HEK293 (cell line): ENCODE measurements at regions not wholly inside any gene's neighbourhood (a gene's known extent, or its start where the extent isn't known, plus 50 kb on each side); places are given as distances from the start of the nearest gene placed in this dataset.

Experiments
- CTCF ChIA-PET: fragments of 350-600 bp; formaldehyde crosslinking; extraction: SDS; loops from one replicate; lab custom pipeline; 2021; ENCODE audit warnings: antibody characterized with exemption; lab: Yijun Ruan, JAX
- POLR2A ChIA-PET: fragments of 300-600 bp; formaldehyde crosslinking; extraction: SDS; loops from one replicate; lab custom pipeline; 2020; ENCODE audit warnings: antibody characterized with exemption, inconsistent platforms; lab: Yijun Ruan, JAX
- H3K27ac ChIP-seq: fragments of 200-500 bp; sonication (Bioruptor generic); 2 replicates; pipeline ENCODE4 v1.5.1; 2014; ENCODE audit warnings: low read depth, low read length, control low read depth, inconsistent platforms; ENCODE audit errors: extremely low read depth
- H3K36me3 ChIP-seq, 2 experiments: fragments of 200-500 bp in 1 of 2; sonication (Bioruptor generic) in 1 of 2; 1 replicate in 1 of 2; 2 replicates in 1 of 2; pipeline ENCODE4 v1.5.1; 2014 to 2017; ENCODE audit warnings: inconsistent platforms in 2 of 2, low read length in 2 of 2; ENCODE audit not compliant: control insufficient read depth in 2 of 2, insufficient read depth in 1 of 2
- H3K4me1 ChIP-seq: fragments of 200-500 bp; sonication (Bioruptor generic); 2 replicates; pipeline ENCODE4 v1.5.1; 2014; ENCODE audit warnings: mild to moderate bottlenecking, low read length, inconsistent platforms; ENCODE audit not compliant: control insufficient read depth, insufficient read depth
- H3K4me3 ChIP-seq: 2 replicates; pipeline ENCODE4 v1.5.1; 2011; ENCODE audit warnings: low read depth, mild to moderate bottlenecking, control low read depth, low read length, moderate library complexity
- H3K9me3 ChIP-seq: fragments of 200-500 bp; sonication (Bioruptor generic); 2 replicates; pipeline ENCODE4 v1.5.1; 2014; ENCODE audit warnings: low read depth, low read length, inconsistent platforms; ENCODE audit not compliant: control insufficient read depth, insufficient read depth
- FEZF1 ChIP-seq: fragments of 450-650 bp; formaldehyde crosslinking; IDR thresholded peaks from 2 replicates; pipeline ENCODE4 v1.5.1; 2016; ENCODE audit warnings: missing biosample characterization, missing genetic modification characterization
- KLF8 ChIP-seq: fragments of 450-650 bp; formaldehyde crosslinking; IDR thresholded peaks from 2 replicates; pipeline ENCODE4 v1.5.1; 2016; ENCODE audit warnings: missing biosample characterization, missing genetic modification characterization
- OSR2 ChIP-seq: fragments of 450-650 bp; formaldehyde crosslinking; IDR thresholded peaks from 2 replicates; pipeline ENCODE4 v1.5.1; 2016; ENCODE audit warnings: missing biosample characterization, missing genetic modification characterization
- SP2 ChIP-seq: fragments of 450-650 bp; formaldehyde crosslinking; IDR thresholded peaks from 2 replicates; pipeline ENCODE4 v1.5.1; 2016; ENCODE audit warnings: missing biosample characterization, missing genetic modification characterization
- ZBTB11 ChIP-seq: fragments of 450-650 bp; formaldehyde crosslinking; conservative IDR thresholded peaks from 2 replicates; pipeline ENCODE4 v1.5.1; 2016; ENCODE audit warnings: low read depth, missing biosample characterization, missing genetic modification characterization
- ZEB2 ChIP-seq: fragments of 450-650 bp; formaldehyde crosslinking; IDR thresholded peaks from 2 replicates; pipeline ENCODE4 v1.5.1; 2016; ENCODE audit warnings: missing biosample characterization, missing genetic modification characterization
- ZFHX2 ChIP-seq: fragments of 450-650 bp; formaldehyde crosslinking; conservative IDR thresholded peaks from 2 replicates; pipeline ENCODE4 v1.5.1; 2016; ENCODE audit warnings: missing biosample characterization, missing genetic modification characterization
- ZNF112 ChIP-seq: fragments of 450-650 bp; formaldehyde crosslinking; IDR thresholded peaks from 2 replicates; pipeline ENCODE4 v1.5.0; 2017; ENCODE audit warnings: missing biosample characterization, missing genetic modification characterization
- ZNF121 ChIP-seq: fragments of 450-650 bp; formaldehyde crosslinking; IDR thresholded peaks from 2 replicates; pipeline ENCODE4 v1.5.1; 2016; ENCODE audit warnings: missing biosample characterization, missing genetic modification characterization
- ZNF2 ChIP-seq: fragments of 450-650 bp; formaldehyde crosslinking; IDR thresholded peaks from 2 replicates; pipeline ENCODE4 v1.5.1; 2016; ENCODE audit warnings: missing biosample characterization, missing genetic modification characterization
- ZNF280C ChIP-seq: fragments of 450-650 bp; formaldehyde crosslinking; IDR thresholded peaks from 2 replicates; pipeline ENCODE4 v1.5.1; 2016; ENCODE audit warnings: missing biosample characterization, missing genetic modification characterization
- ZNF292 ChIP-seq: fragments of 450-650 bp; formaldehyde crosslinking; IDR thresholded peaks from 2 replicates; pipeline ENCODE4 v1.5.1; 2016; ENCODE audit warnings: low read depth, missing biosample characterization, missing genetic modification characterization, borderline replicate concordance
- ZNF341 ChIP-seq: fragments of 450-650 bp; formaldehyde crosslinking; IDR thresholded peaks from 2 replicates; pipeline ENCODE4; 2016; ENCODE audit warnings: low read depth, missing biosample characterization, missing genetic modification characterization
- ZNF416 ChIP-seq: fragments of 450-650 bp; formaldehyde crosslinking; IDR thresholded peaks from 2 replicates; pipeline ENCODE4 v1.5.1; 2016; ENCODE audit warnings: missing biosample characterization, missing genetic modification characterization
- ZNF514 ChIP-seq: fragments of 450-650 bp; formaldehyde crosslinking; IDR thresholded peaks from 2 replicates; pipeline ENCODE4 v1.5.1; 2016; ENCODE audit warnings: missing biosample characterization, missing genetic modification characterization
- ZNF549 ChIP-seq: fragments of 450-650 bp; IDR thresholded peaks from 2 replicates; pipeline ENCODE4 v1.5.1; 2018; ENCODE audit warnings: missing biosample characterization, missing genetic modification characterization, mild to moderate bottlenecking, inconsistent platforms, moderate library complexity
- ZNF571 ChIP-seq: fragments of 450-650 bp; formaldehyde crosslinking; IDR thresholded peaks from 2 replicates; pipeline ENCODE4 v1.5.0; 2017; ENCODE audit warnings: missing biosample characterization, missing genetic modification characterization
- ZNF610 ChIP-seq: fragments of 450-650 bp; formaldehyde crosslinking; IDR thresholded peaks from 2 replicates; pipeline ENCODE4 v1.5.1; 2016; ENCODE audit warnings: missing biosample characterization, missing genetic modification characterization, borderline replicate concordance
- ZNF624 ChIP-seq: fragments of 450-650 bp; formaldehyde crosslinking; IDR thresholded peaks from 2 replicates; pipeline ENCODE4 v1.5.1; 2017; ENCODE audit warnings: missing biosample characterization, missing genetic modification characterization
- ZNF670 ChIP-seq: fragments of 450-650 bp; formaldehyde crosslinking; IDR thresholded peaks from 2 replicates; pipeline ENCODE4 v1.5.1; 2016; ENCODE audit warnings: missing biosample characterization, missing genetic modification characterization, low read depth
- ZNF701 ChIP-seq: fragments of 450-650 bp; formaldehyde crosslinking; IDR thresholded peaks from 2 replicates; pipeline ENCODE4 v1.5.1; 2016; ENCODE audit warnings: missing biosample characterization, missing genetic modification characterization
- ZNF747 ChIP-seq: fragments of 450-650 bp; formaldehyde crosslinking; IDR thresholded peaks from 2 replicates; pipeline ENCODE4 v1.5.1; 2016; ENCODE audit warnings: missing biosample characterization, missing genetic modification characterization
- ZNF777 ChIP-seq: fragments of 450-650 bp; formaldehyde crosslinking; IDR thresholded peaks from 2 replicates; pipeline ENCODE4 v1.5.1; 2017; ENCODE audit warnings: missing biosample characterization, missing genetic modification characterization, borderline replicate concordance
- ZNF791 ChIP-seq: fragments of 450-650 bp; formaldehyde crosslinking; IDR thresholded peaks from 2 replicates; pipeline ENCODE4 v1.5.1; 2016; ENCODE audit warnings: missing biosample characterization, missing genetic modification characterization
- ZNF792 ChIP-seq: fragments of 450-650 bp; formaldehyde crosslinking; IDR thresholded peaks from 2 replicates; pipeline ENCODE4 v1.5.1; 2016; ENCODE audit warnings: missing biosample characterization, missing genetic modification characterization
- TF ChIP-seq, protein P1 (sequence below): fragments of 450-650 bp; formaldehyde crosslinking; IDR thresholded peaks from 2 replicates; pipeline ENCODE4 v1.5.1; 2016; ENCODE audit warnings: missing biosample characterization, missing genetic modification characterization

- TF ChIP-seq ZNF549 (no peak), ZNF571 (tag by site-specific recombination) (no peak), ZNF624 (tag by site-specific recombination) (no peak), SP2 (tag by site-specific recombination) (no peak), ZNF121 (no peak), OSR2 (tag by site-specific recombination) (peak; percentile 24; the same call in 1 of the 2 replicates), ZNF514 (tag by site-specific recombination) (no peak), ZNF747 (tag by site-specific recombination) (no peak), ZNF2 (peak; percentile 69; the same call in 1 of the 2 replicates), FEZF1 (tag by site-specific recombination) (no peak), ZNF777 (tag by site-specific recombination) (no peak), KLF8 (tag by site-specific recombination) (0 out of 2 replicates have a peak, but pooled peaks have one; percentile 21), ZNF112 (no peak), ZNF670 (tag by site-specific recombination) (no peak), ZBTB11 (tag by site-specific recombination) (no peak)
These were observed 101.1 kb downstream of the UBIAD1 start (continued) for GRCh38 chr1:11373895-11374747.

DNA sequence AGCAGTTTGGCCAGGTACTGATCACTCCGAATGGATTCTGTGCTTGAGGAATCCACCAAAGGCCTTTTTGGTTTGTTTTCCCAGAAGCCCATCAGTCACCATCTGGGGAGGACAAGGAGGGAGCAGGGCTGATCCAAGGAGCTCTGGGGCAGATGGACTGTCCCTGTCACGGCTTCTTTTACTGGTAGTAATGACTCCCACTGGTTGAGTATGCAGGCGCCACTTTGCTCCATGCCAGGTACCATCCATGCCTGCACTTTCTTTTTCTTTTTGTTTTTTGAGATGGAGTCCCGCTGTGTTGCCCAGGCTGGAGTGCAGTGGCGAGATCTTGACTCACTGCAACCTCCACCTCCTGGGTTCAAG is 101.7 kb downstream of the UBIAD1 start:
- Histone ChIP-seq H3K4me1 (no peaks in the 10 kb centered on the region; the same call in 1 of the 2 replicates), H3K27ac (no peak overlapping the region), H3K4me3 (no peak overlapping the region), H3K9me3 (no peaks in the 10 kb centered on the region), H3K36me3 (no peaks in the 10 kb centered on the region)
- ChIA-PET CTCF (interaction anchor here (0.6 to 0.7 kb wide), 2 partner anchors 25 to 267 kb away, joined by 3 to 4 read pairs; no protein-coding TSS in a partner anchor), POLR2A (no interaction called here)
- TF ChIP-seq ZNF701 (tag by site-specific recombination) (no peak), ZEB2 (0 out of 2 replicates have a peak, but pooled peaks have one; percentile 7)

GRCh38 chr1:11377001-11377583 is 101.9 kb upstream of the DISP3 start:
- no peaks in the 10 kb centered on the region; the same call in 1 of the 2 replicates for H3K4me1 ChIP-seq
- no peak overlapping the region for H3K27ac ChIP-seq
- CTCF ChIA-PET, result interaction anchor here (0.9 kb wide), 1 partner anchor 57 kb away, joined by 3 read pairs; no protein-coding TSS in a partner anchor
- H3K4me3 ChIP-seq, result no peak overlapping the region
- no peaks in the 10 kb centered on the region for H3K9me3 ChIP-seq
- POLR2A ChIA-PET, result no interaction called here
- H3K36me3 ChIP-seq, result no peaks in the 10 kb centered on the region
- TF ChIP-seq, protein P1, sequence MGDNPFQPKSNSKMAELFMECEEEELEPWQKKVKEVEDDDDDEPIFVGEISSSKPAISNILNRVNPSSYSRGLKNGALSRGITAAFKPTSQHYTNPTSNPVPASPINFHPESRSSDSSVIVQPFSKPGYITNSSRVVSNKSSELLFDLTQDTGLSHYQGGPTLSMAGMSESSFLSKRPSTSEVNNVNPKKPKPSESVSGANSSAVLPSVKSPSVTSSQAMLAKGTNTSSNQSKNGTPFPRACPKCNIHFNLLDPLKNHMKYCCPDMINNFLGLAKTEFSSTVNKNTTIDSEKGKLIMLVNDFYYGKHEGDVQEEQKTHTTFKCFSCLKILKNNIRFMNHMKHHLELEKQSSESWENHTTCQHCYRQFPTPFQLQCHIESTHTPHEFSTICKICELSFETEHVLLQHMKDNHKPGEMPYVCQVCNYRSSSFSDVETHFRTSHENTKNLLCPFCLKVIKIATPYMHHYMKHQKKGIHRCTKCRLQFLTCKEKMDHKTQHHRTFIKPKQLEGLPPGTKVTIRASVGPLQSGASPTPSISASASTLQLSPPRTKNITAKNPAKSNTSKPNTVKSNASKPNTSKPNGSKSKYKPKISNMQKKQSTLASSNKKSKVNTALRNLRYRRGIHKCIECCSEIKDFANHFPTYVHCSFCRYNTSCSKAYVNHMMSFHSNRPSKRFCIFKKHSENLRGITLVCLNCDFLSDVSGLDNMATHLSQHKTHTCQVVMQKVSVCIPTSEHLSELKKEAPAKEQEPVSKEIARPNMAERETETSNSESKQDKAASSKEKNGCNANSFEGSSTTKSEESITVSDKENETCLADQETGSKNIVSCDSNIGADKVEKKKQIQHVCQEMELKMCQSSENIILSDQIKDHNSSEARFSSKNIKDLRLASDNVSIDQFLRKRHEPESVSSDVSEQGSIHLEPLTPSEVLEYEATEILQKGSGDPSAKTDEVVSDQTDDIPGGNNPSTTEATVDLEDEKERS, result no peak
- TF ChIP-seq ZFHX2 (tag by site-specific recombination) (peak; percentile 27), ZNF792 (no peak), ZNF791 (no peak), ZNF341 (no peak), ZNF610 (tag by site-specific recombination) (no peak), ZNF280C (tag by site-specific recombination) (no peak), ZNF292 (no peak), ZNF416 (tag by site-specific recombination) (no peak)
